K562 (cell line): ENCODE measurements at regions not wholly inside any gene's neighbourhood (a gene's known extent, or its start where the extent isn't known, plus 50 kb on each side); places are given as distances from the start of the nearest gene placed in this dataset.

Experiments used
- ATAC-seq: fragments of 200-7000 bp; cut with Tn5 transposase; 3 replicates; pipeline ENCODE4 v1.9.1; 2020; ENCODE audit warnings: moderate library complexity
- BruUV-seq: library from RNA; stranded (reverse); fragments of 400-500 nt; replicated peaks from 2 replicates; lab custom pipeline; 2021; lab: Mats Ljungman, UMichigan
- CTCF ChIA-PET: fragments of 300-600 bp; formaldehyde crosslinking; extraction: SDS; loops from one replicate; lab custom pipeline; 2021; ENCODE audit warnings: low intra/inter-chr PET ratio; lab: Yijun Ruan, JAX
- POLR2A ChIA-PET: fragments of 300-600, 350-650 bp; sonication (Branson Sonifier 250); formaldehyde crosslinking; extraction: SDS; loops from one replicate; lab custom pipeline; 2021; ENCODE audit warnings: antibody characterized with exemption, inconsistent platforms; lab: Yijun Ruan, JAX
- DNase-seq, 4 experiments: peaks; one replicate each; pipeline versions ENCODE4 v3.0.0 to v3.0.0-alpha.2; 2011 to 2018; ENCODE audit warnings: low spot score in 3 of 4, mixed read lengths in 3 of 4; ENCODE audit errors: extremely low read depth in 1 of 4
- FAIRE-seq: peaks from 2 replicates; lab custom pipeline; 2011; peaks lifted over from hg19 to GRCh38; lab: Jason Lieb, UNC
- H2AFZ ChIP-seq: 2 replicates; pipeline ENCODE4 v1.6.0; 2011; ENCODE audit warnings: low read depth, low read length, control low read depth, inconsistent platforms
- H3K27ac ChIP-seq: fragments of 200-600 bp; 3 replicates; pipeline ENCODE4 v1.8.0; 2011; ENCODE audit warnings: low read depth, mild to moderate bottlenecking, control low read depth, inconsistent platforms, low read length, moderate library complexity, mixed read lengths; ENCODE audit errors: extremely low read depth
- H3K27me3 ChIP-seq, 2 experiments: fragments of 300-600 bp in 1 of 2; 2 replicates in 1 of 2; 3 replicates in 1 of 2; pipeline versions ENCODE4 v1.6.0 to v1.8.0; 2011; ENCODE audit warnings: inconsistent platforms in 2 of 2, low read length in 2 of 2, mild to moderate bottlenecking in 1 of 2, mixed read lengths in 1 of 2, moderate library complexity in 1 of 2; ENCODE audit not compliant: control insufficient read depth in 2 of 2, insufficient read depth in 2 of 2
- H3K36me3 ChIP-seq: fragments of 300-600 bp; 3 replicates; pipeline ENCODE4 v1.8.0; 2011; ENCODE audit warnings: mild to moderate bottlenecking, low read length, inconsistent platforms; ENCODE audit not compliant: control insufficient read depth, insufficient read depth
- H3K4me1 ChIP-seq, 2 experiments: fragments of 200-600 bp in 1 of 2; replicated peaks in 1 of 2; 2 replicates in 1 of 2; 3 replicates in 1 of 2; pipeline versions ENCODE4 v1.5.1 to v1.8.0; 2011; ENCODE audit warnings: inconsistent platforms in 2 of 2, low read length in 2 of 2, mild to moderate bottlenecking in 1 of 2, mixed read lengths in 1 of 2, moderate library complexity in 1 of 2; ENCODE audit not compliant: control insufficient read depth in 2 of 2, insufficient read depth in 2 of 2
- H3K4me2 ChIP-seq: 2 replicates; pipeline ENCODE4 v1.6.1; 2011; ENCODE audit warnings: low read length, control low read depth, inconsistent platforms, mixed read lengths; ENCODE audit not compliant: insufficient read depth
- H3K4me3 ChIP-seq: fragments of 200-600 bp; sonication (generic), shearing (Covaris generic); 2 replicates; pipeline ENCODE4 v1.5.1; 2016; ENCODE audit warnings: control low read depth, inconsistent platforms
- H3K79me2 ChIP-seq: fragments of 200-600 bp; 3 replicates; pipeline ENCODE4 v1.8.0; 2011; ENCODE audit warnings: low read length, inconsistent platforms; ENCODE audit not compliant: control insufficient read depth, insufficient read depth
- H3K9ac ChIP-seq, 2 experiments: 2 replicates each; pipeline versions ENCODE4 v1.6.0 to v1.6.1; 2011; ENCODE audit warnings: low read depth in 2 of 2, low read length in 2 of 2, control low read depth in 1 of 2, inconsistent platforms in 1 of 2, mild to moderate bottlenecking in 1 of 2, mixed read lengths in 1 of 2; ENCODE audit not compliant: insufficient read depth in 1 of 2
- H3K9me1 ChIP-seq: one replicate; pipeline ENCODE4 v1.6.0; 2011; ENCODE audit warnings: inconsistent platforms, mild to moderate bottlenecking, low read length, moderate library complexity; ENCODE audit not compliant: control insufficient read depth, insufficient read depth
- H3K9me3 ChIP-seq: replicated peaks from 2 replicates; pipeline ENCODE4 v1.5.1; 2011; ENCODE audit warnings: low read depth, low read length, inconsistent platforms; ENCODE audit not compliant: control insufficient read depth, insufficient read depth
- H4K20me1 ChIP-seq: replicated peaks from 2 replicates; pipeline ENCODE4 v1.6.1; 2011; ENCODE audit warnings: low read length, inconsistent platforms, mixed read lengths; ENCODE audit not compliant: control insufficient read depth, insufficient read depth
- ARHGAP35 ChIP-seq: fragments of 450-650 bp; IDR thresholded peaks from 2 replicates; pipeline ENCODE4 v1.6.1; 2018; ENCODE audit not compliant: partially characterized antibody
- KHSRP ChIP-seq: fragments of 450-650 bp; IDR thresholded peaks from 2 replicates; pipeline ENCODE4 v1.6.1; 2017
- MEF2A ChIP-seq: IDR thresholded peaks from 2 replicates; pipeline ENCODE4 v1.6.1; 2011; ENCODE audit warnings: low read depth, mild to moderate bottlenecking, low read length, moderate library complexity; ENCODE audit not compliant: control insufficient read depth
- ZC3H11A ChIP-seq: IDR thresholded peaks from 2 replicates; pipeline ENCODE4 v1.6.1; 2012; ENCODE audit warnings: low read depth, low read length, improper control_type of control experiment
- ZFX ChIP-seq: sonication (generic); formaldehyde crosslinking; IDR thresholded peaks from 2 replicates; pipeline ENCODE4 v1.8.0; 2022; ENCODE audit warnings: mild to moderate bottlenecking, missing genetic modification reagents, moderate library complexity
- ZNF184 ChIP-seq: sonication (generic); formaldehyde crosslinking; IDR thresholded peaks from 2 replicates; pipeline ENCODE4 v1.5.0; 2020; ENCODE audit warnings: missing genetic modification reagents
- WGBS: fragments of 100-300 bp; shearing (Covaris generic); methylation state at CpG from one replicate; pipeline ENCODE4 v1.1.6; 2016; ENCODE audit warnings: low coverage, mixed read lengths; ENCODE audit not compliant: insufficient coverage; ENCODE audit errors: missing lambda C conversion rate; 5-methylcytosine and 5-hydroxymethylcytosine counted together
- in situ Hi-C: fragments of 300-500 bp; cut with MboI; formaldehyde crosslinking; loops from 4 replicates; pipeline ENCODE4 v1.15.0; 2018; ENCODE audit warnings: inconsistent platforms, mixed read lengths
- intact Hi-C: fragments of 100-400 bp; cut with micrococcal nuclease; formaldehyde crosslinking; loops from 2 replicates; pipeline ENCODE4 v1.14.2; 2022
- TF ChIP-seq, protein P1 (sequence below), 3 experiments: IDR thresholded peaks in 2 of 3; conservative IDR thresholded peaks in 1 of 3; 2 replicates each; pipeline ENCODE4 v1.5.1; 2011 to 2012; ENCODE audit warnings: low read length in 3 of 3, mild to moderate bottlenecking in 3 of 3, control low read depth in 2 of 3, improper control_type of control experiment in 1 of 3, inconsistent platforms in 1 of 3, low read depth in 1 of 3, mixed read lengths in 1 of 3, moderate library complexity in 1 of 3; ENCODE audit not compliant: insufficient read depth in 2 of 3
- TF ChIP-seq, protein P2 (sequence below): fragments of 450-650 bp; formaldehyde crosslinking; IDR thresholded peaks from 2 replicates; pipeline ENCODE4 v1.4.0; 2022; ENCODE audit warnings: mild to moderate bottlenecking, moderate library complexity

DNA sequence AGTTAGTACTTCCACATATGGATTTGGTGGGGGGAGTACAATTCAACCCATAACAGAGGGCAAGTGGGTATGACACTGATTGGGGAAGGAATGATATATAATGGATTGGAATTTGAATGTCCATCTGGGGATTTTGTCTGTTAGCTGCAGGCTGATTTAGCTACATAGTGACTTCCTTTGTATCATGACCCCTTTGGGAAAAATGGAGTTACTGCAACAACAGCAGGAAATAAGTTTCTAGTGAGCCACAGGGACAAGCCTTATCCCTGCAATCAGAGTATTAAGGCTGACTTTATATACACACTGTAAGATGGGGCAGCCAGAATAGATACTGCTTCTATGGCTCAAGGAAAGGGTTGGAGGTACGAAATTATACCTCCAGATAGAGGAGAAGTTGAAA is 404.4 kb upstream of the MEIS1 start:
- TF ChIP-seq, protein P1, sequence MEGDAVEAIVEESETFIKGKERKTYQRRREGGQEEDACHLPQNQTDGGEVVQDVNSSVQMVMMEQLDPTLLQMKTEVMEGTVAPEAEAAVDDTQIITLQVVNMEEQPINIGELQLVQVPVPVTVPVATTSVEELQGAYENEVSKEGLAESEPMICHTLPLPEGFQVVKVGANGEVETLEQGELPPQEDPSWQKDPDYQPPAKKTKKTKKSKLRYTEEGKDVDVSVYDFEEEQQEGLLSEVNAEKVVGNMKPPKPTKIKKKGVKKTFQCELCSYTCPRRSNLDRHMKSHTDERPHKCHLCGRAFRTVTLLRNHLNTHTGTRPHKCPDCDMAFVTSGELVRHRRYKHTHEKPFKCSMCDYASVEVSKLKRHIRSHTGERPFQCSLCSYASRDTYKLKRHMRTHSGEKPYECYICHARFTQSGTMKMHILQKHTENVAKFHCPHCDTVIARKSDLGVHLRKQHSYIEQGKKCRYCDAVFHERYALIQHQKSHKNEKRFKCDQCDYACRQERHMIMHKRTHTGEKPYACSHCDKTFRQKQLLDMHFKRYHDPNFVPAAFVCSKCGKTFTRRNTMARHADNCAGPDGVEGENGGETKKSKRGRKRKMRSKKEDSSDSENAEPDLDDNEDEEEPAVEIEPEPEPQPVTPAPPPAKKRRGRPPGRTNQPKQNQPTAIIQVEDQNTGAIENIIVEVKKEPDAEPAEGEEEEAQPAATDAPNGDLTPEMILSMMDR (IDR thresholded peaks at IDR 0.05 in 2 of 3, conservative IDR thresholded peaks at IDR 0.05 in 1 of 3; ENCODE audit: insufficient read depth in 2 of 3, low read depth in 1 of 3, low read length in 3 of 3) = peak in 2 of 3 experiments; percentile 16 to 27; a peak in 1 of 6 replicates
- no peak for TF ChIP-seq ZNF184 (CRISPR knock-in tag)
- H3K36me3 ChIP-seq = no peaks in the 10 kb centered on the region
- CTCF ChIA-PET = no interaction called here
- H2AFZ ChIP-seq = no peak overlapping the region
- in situ Hi-C loops = no loop called here
- no peak overlapping the region for H3K27ac ChIP-seq
- H4K20me1 ChIP-seq = no peaks in the 10 kb centered on the region
- H3K9me1 ChIP-seq = no peaks in the 10 kb centered on the region
- H3K9ac ChIP-seq = no peak overlapping the region
- no peaks in the 10 kb centered on the region for H3K27me3 ChIP-seq
- no peaks in the 10 kb centered on the region for H3K79me2 ChIP-seq
- POLR2A ChIA-PET = no interaction called here
- DNase-seq = peak in 2 of 4 experiments; percentile 3 to 9
- no peaks in the 10 kb centered on the region for H3K4me1 ChIP-seq
- no peak overlapping the region for H3K4me2 ChIP-seq
- no TSS peak for BruUV-seq
- no peak overlapping the region for H3K4me3 ChIP-seq
- FAIRE-seq = peak; percentile 67
- intact Hi-C loops = no loop called here
- no peak for ATAC-seq
- no peaks in the 10 kb centered on the region for H3K9me3 ChIP-seq
- 0% methylated on average over 1 of the region's 1 CpG for WGBS

DNA sequence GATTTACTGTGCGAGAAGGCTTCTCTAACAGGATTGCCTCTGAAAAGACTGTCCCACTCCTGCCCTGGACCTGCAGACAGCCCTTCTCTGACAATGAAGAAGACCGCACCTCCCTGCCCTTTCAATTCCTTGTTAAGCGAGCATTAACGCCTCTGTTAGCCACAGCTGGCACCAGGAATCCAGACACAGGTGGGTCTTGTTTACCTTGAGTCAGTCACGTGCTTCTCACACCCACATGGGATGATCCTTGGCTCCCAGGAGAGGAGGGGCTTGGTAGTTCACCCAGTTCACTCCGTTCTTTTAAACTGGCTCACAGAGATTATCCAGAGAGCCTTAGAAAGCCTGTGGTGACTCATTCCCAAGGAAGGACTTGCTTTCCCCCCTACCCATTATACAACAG is 410.5 kb upstream of the MEIS1 start:
- DNase-seq = no peak
- Histone ChIP-seq H3K9me1 (no peaks in the 10 kb centered on the region), H3K27ac (no peak overlapping the region)
- POLR2A ChIA-PET = no interaction called here
- TF ChIP-seq ZFX (CRISPR knock-in tag) = no peak
- TF ChIP-seq KHSRP = no peak
- TF ChIP-seq, protein P2, sequence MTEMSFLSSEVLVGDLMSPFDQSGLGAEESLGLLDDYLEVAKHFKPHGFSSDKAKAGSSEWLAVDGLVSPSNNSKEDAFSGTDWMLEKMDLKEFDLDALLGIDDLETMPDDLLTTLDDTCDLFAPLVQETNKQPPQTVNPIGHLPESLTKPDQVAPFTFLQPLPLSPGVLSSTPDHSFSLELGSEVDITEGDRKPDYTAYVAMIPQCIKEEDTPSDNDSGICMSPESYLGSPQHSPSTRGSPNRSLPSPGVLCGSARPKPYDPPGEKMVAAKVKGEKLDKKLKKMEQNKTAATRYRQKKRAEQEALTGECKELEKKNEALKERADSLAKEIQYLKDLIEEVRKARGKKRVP = no peak
- no peak for TF ChIP-seq ZC3H11A
- TF ChIP-seq ARHGAP35 = no peak
- TF ChIP-seq MEF2A = no peak
- TF ChIP-seq, all 486 proteins: peak for 0
- H3K4me3 ChIP-seq = no peak overlapping the region
- intact Hi-C loops (no loop called here), in situ Hi-C loops (no loop called here)
- no peak overlapping the region for H3K4me2 ChIP-seq
- WGBS = 0% methylated on average over 6 of the region's 6 CpGs
- BruUV-seq = no TSS peak
- no peak overlapping the region for H3K9ac ChIP-seq
- no peaks in the 10 kb centered on the region for H3K27me3 ChIP-seq
- H2AFZ ChIP-seq = no peak overlapping the region
- ATAC-seq (no peak), FAIRE-seq (no peak)
- H3K36me3 ChIP-seq = no peaks in the 10 kb centered on the region
- no peaks in the 10 kb centered on the region for H3K79me2 ChIP-seq
- CTCF ChIA-PET = no interaction called here
- no peaks in the 10 kb centered on the region for H4K20me1 ChIP-seq
- no peaks in the 10 kb centered on the region for H3K9me3 ChIP-seq
- H3K4me1 ChIP-seq = no peaks in the 10 kb centered on the region
